ENCODE measurements at regions not wholly inside any gene's neighbourhood (a gene's known extent, or its start where the extent isn't known, plus 50 kb on each side); places are given as distances from the start of the nearest gene placed in this dataset.

DNA sequence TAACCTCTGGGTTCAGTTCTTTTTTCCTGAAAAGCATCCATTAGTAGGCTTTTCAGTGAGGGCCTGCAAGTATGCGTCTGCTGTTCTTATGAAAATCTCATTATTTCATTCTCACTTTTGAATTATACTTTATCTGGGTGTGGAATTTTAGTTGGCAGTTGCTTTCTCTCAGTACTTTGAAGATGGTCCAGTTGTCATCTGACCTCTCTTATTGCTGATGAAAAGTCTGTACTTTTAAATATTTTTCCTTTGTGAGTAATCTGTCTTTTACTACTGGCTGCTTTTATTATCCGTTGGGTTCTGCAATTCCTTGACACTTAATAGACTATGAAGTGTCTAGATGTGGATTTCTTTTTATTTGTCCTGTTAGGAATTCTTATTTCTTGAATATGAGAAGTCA lies 307.8 kb downstream of the CYP26B1 start:
- no peak for DNase-seq (ENCODE audit: low spot score)

DNA sequence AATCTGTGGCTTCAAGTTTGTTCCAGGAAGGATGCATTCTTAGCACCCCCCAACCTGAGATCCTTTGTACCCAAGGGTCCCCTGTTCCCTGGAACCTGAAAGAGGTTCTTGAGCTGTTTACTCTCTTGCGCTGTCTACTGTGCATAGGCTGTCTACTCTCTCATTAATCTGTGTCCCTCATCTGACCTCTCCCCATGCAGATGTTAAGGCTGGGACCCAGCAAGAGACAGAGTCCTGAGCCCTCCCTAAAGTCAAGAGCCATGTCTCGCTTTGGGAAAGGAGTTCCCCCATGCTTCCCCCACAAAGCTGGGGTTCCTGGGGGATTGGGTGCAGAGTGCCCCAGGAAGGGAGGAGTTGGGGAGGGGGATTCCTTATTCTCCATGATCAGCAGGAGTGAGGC lies 312.9 kb downstream of the CYP26B1 start:
- no peak for DNase-seq (ENCODE audit: low spot score)

DNA sequence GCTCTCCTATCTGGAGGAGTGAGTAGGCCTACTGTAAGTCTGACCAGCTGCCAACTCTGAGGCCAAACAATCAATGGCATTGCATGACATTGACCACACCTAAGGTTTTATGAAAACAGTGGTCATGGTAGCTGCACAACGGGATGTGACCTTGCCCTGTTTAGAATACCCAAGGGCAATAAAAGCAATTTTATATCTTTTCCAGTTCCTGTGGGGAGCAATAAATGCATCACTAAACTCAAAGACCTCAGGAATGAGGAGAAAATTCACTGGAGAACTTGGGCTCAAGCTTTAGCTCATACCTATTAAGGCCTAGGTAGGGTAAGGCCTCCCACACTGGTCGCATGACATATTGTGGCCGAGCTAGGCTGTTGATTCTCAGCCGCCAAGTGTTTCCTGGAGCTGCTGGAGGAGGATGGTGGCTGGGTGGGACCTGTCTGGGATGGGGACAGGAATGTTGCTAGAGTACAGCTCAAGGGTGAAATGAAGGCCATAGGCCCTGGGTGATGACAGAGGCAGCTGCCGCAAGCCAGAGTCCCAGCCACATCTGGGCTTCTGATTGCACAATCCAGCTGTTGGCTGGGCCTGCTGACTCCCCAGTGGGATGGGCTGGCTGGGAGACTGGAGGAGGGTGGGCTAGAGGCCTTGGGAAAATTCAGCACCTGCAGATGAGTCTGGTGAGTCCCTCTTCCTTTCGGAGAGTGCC lies 313.7 kb downstream of the CYP26B1 start:
- peak; percentile 31 for DNase-seq (ENCODE audit: low spot score)

DNA sequence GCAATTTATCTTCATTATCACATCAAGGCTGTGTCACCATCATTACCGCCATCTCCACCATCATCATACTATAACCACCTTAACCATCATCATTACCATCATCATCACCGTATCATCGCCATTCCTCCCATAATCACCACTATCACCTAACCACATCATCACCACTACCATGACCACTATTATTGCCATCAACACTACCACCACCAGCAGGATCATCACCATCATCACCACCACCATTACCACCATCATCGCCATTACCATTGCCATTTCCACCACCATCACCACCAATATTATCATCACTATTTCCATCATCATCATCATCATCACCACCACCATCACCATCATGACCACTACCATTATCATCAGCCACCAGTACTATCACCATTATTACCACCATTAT lies 314.4 kb downstream of the CYP26B1 start:
- no peak for DNase-seq (ENCODE audit: low spot score)

DNA sequence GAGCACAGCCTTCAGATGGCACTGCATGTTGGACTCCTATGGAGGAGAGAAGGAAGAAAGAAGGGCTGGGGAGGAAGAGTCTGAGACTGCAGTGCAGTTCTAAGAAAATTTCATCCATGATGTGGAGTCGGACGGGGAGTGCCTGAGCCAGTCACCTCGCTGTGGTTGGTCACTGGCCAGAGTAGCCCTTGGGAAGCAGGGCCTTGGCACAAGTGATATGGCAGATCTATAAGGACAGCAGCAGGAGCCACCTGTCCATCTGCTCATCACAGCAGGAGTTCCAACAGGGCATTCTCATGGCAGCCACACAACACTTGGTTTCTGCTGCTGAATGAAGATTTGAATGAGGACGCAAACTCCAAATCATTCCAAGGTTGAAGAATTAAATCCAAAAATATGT lies 314.8 kb downstream of the CYP26B1 start:
- DNase-seq (ENCODE audit: low spot score): no peak

DNA sequence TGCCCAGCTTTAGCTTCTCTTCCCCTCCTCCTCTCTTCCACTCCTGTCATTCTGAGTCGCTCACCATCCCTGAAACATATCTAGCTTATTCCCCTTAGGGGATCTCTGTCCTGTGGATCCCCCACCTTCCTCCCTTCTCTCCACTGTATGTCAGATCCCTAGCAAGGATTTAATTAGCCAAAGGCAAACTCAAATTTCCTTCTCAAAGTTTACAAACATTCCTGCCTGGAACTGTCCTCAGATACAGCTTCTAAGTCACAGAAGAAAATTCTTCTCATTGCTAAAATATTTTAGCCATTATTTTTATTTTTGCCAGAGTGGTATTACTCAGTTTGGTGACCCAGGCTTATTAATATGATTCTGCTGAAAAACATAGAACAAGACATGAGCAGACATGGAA lies 315.3 kb downstream of the CYP26B1 start:
- DNase-seq (ENCODE audit: low spot score): no peak

DNA sequence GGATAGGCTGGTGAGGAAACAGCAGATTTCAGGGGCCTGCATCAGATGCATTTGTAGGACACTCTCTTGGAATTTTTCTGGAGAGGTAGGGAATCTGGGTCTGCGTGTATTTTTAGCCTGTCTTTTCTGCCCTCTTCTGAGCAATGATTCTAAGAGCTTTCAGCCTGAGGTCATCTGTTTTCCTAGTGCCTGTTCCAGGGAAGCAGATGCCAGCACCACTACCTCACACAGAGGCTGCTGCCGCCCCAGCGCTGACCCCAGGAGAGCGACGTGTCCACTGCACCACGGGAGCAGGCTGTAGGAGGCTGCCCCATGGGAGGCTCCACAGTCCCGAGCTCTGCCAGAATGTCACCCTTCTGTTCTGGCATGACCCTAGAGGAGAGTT lies 316.5 kb downstream of the CYP26B1 start:
- peak; percentile 89 for DNase-seq (ENCODE audit: low spot score)

DNA sequence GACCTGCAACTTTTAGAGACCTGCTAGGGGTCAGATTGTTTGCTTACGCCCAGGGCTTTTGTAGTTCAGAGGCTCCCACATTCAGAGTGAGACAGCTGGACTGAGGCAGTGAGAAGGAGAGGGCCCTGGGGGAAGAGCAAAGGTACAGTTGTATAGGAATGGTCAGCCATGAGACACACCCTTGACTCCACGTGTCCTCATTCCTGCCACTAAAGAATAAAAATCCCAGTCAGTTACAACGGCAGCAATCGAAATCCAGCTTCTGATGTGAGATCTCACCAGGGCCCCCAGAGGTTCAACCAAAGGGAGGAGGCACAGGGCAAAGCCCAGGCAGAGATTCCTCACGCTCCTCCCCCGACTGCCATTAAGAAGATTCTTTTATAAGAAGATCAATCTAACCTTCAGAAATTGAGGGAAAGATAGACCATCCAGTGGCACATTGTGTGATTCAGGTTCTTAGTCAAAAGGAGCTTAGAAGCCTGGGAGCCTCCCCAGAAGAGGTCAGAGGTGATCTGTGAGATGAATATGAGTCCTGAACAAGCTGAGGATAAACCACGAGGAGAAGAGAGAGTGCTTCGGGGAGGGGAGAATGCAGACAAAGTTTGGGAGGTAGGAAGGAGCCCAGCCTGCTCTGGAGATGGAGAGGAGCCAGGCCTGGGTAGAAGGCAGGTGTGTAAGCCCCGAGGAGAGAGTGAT lies 317.0 kb downstream of the CYP26B1 start:
- DNase-seq (ENCODE audit: low spot score): no peak

DNA sequence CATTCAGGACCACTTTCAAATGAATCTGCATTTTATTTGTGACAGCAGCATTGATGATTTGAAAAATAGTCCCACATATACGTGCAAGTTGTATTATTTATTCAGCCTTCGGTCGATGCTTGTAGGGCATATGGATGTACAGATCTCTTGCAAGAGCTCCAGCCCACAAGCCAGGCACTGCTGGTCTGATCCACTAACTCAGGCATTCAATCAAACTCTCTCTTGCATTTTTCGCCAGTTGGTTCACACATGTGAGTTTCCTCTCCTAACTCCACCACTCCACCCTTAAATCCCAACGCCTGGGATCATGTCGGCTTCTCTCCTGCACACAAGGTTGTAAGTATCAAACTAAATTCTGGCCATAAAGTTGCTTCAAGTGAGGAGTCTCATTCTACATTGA lies 318.7 kb downstream of the CYP26B1 start:
- DNase-seq (ENCODE audit: low spot score): no peak

DNA sequence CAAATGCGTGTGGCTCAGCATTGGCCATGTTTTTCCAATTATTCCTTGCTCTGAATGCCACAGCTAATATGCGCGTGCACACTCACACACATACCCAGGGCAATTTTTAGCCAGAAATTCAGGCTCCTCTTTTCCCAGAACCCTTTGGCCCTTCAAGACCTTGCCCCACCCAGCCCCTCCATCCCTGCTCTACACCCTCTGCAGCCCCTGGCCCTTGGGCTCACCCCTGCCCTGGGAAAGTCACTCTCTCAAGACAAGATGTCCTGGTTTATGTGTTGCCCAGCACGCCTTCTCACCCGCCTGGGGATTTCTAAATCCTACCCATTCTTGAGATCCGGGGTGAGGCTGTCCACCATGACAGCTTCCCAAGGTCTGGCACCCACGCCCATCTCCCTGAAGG lies 319.7 kb downstream of the CYP26B1 start:
- DNase-seq (ENCODE audit: low spot score): no peak

DNA sequence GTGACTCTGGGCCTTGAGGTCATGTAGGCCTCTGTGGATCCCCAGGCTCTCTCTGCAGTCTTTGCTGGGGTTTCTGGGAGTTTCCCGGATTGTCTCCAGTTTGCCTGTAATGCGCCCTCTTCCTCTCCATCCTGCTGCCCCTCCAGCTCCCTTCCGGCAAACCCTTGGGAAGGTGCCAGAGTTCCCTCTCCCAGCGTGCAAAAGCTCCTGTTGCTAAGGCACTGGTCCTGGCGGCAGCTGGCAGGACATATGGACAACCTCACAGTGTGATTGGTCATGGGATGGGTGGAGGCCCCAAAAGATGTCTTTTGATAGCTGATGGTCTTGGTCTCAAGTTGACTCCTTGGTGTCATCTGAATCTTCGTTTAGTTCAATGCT lies 320.1 kb downstream of the CYP26B1 start:
- no peak for DNase-seq (ENCODE audit: low spot score)

DNA sequence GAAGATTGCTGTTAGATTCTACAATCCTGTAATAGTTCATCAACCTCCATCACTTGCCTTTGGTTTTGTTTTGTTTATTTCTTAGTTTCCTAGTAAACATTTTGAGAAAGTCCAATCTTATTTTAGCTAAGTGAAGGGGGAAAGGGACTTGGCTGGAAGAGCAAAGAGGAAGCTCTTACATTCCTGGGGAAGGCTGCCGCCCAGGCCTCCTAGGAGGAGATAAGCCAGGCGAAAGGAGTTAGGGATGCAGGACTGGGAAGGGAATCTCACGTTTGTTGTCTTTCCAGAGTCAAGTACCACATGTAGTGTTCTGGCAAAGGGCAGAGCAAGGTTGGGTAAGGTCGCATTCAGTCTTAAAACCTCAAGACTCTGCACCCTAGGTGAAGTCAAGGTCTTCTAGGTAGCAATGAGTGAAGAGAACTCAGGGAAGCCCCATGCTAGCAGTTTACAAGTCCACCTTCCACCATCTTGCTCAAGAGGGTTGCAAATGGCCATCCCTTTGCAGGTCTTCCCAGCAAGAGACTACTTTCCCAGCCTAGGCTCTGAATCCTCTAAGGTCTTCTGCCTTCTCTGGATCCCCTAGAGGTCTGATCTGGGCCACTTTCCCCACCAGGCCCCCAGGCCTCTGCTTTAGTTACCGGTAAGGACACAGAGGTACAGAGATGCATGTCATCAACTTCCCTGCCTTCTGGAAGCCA lies 320.7 kb downstream of the CYP26B1 start:
- no peak for DNase-seq (ENCODE audit: low spot score)

DNA sequence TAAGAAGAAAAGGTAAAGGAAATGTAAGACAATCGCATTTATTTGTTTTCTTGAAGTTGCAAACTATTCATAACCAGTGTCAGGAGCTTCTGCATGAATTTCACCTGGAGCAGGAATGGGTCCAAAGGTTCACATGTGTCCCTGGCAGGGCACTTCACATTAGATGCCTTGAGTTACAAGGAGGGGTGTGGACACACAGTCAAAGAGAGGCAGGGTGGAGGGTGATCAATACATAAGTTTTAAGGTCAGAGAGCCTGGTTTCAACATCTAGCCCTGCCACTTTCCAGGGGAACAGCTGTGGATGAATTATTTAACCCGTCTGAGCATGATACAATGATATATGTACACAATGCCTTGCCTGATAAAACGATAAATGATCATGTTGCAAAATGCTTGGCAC lies 321.4 kb downstream of the CYP26B1 start:
- no peak for DNase-seq (ENCODE audit: low spot score)

DNA sequence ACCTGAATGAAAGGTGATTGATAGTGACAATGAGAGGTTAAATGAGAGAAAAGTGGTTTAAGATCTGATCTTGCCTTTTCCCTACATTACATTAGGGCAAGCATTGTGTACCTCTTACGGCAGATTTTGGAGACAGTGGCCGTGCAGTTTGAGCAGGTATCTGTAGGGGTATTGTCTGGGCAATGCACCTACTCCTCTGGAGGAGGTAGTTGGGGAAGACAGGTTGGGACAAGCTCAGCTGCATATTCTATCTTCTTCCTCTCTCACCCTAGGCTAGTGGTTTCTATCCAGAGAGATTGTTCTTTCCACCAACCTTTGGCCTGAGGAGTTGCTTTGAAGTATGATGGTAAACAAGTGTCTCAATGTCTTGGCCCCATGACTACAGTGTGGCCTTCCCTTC lies 323.2 kb downstream of the CYP26B1 start:
- no peak for DNase-seq (ENCODE audit: low spot score)

DNA sequence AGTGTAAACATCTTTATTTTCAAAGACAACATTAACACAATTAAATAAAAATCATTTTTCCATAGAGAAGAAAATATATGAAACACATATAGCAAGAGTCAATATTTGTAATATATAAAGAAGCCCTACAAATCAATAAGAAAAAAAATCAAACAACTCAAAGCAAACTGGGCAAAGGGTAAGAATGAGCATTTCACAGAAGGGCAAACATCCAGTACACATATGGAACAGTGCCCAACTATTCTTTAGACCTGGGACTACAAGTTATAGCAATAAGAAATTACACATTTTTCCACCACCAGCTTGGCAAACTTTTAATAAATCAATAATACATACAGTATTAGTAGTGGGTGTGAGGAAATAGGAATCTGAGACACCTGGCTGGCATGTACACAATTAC lies 324.1 kb downstream of the CYP26B1 start:
- DNase-seq (ENCODE audit: low spot score): no peak

DNA sequence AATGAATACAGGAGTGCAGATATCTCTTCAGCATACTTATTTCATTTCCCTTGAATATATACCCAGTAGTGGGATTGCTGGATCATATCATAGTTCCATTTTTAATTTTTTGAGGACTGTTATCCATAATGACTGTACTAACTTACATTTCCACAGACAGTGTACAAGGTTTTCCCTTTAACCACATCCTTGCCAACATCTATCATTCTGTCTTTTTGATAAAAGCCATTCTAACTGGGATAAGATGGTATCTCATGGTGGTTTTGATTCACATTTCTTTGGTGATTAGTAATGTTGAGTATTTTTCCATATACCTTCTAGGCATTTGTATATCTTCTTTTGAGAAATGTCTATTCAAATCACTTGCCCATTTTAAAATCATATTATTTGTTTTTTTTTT lies 325.2 kb downstream of the CYP26B1 start:
- DNase-seq (ENCODE audit: low spot score): no peak

DNA sequence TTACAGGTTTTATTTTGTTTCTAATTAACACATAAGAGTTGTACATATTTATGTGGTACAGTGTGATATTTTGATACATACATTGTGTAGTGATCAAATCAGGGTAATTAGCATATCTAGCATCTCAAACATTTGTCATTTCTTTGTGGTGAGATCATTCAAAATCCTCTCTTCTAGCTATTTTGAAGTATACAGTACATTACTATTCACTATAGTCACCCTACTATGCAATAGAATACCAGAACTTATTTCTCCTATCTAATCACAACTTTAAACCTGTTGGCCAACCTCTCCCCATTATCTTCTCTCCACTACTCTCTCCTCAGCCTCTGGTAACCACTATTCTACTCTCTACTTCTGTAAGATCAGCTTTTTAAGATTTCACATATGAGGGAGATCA lies 325.8 kb downstream of the CYP26B1 start:
- DNase-seq (ENCODE audit: low spot score): no peak

DNA sequence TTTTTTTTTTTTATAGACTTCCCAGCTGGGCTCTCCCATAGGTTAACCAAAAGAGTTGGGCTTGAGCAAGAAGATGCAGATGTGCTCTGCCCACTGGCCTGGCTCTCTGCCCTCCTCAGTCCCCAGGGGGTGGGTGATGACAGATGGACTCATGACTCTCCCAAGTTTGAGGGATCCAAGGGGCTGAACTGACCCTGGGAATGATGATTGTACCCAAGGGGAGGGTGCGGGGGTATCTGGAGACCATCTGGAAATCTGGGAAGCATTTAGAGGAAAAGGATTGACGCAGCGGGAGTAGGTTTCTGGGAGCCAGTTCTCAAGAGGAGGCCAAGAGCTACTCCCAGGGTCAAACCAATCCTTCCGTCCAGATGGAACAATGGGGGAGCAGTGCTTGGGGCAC lies 330.8 kb downstream of the CYP26B1 start:
- no peak for DNase-seq (ENCODE audit: low spot score)

DNA sequence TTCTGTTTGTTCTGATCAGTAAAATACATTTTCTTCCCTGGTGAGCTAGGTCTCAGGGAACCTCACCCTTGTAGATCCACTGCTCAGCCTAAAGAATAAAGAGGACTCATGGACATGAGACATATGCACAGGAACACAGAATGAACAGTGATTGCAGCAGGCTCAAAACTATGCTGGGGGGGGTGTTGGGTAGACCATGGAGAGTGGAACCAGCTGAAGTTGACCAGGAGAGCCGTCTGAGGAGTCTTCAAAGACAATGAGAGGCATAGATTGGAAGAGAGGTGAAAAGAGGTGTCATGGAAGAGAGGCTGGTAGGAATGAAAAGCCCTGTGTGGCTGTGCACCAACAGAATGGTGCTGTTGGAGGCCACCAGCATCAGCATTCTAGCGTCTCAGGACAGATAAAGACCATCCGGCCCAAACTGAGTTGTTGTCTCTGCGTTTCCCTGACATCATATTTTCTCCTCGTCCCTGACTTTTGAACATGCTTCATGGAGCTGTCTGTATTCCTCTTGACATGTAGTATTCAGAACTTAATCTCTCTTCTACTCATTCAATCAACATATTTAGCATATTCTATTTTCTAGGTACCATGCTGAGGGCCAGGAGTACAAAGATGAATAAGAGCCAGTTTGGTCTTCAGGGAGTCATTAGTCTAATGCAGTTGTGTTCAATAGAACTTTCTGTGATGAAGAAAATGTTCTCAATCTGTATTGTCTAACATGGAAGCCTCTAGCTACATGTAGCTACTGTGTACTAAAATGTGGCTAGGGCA lies 331.8 kb downstream of the CYP26B1 start:
- no peak for DNase-seq (ENCODE audit: low spot score)

DNA sequence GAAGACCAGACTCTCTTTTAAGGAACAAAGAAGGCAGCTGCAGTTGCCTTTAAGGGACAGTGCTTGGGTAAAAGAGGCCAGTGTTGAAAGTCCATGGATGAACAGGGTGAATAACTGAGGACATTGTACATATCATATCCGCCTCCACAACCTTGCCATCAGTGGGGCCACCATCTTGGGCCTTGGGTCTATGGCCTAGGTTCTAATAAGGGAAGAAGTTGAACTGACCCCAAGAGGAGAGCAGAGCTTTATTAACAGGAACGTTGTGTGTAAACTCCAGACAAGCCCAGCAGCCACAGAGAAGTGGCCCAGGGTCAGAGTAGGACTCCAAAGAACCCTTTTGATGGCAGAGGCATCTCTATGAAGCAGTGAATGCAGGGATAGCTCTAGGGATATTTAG lies 332.8 kb downstream of the CYP26B1 start:
- DNase-seq (ENCODE audit: low spot score): no peak

DNA sequence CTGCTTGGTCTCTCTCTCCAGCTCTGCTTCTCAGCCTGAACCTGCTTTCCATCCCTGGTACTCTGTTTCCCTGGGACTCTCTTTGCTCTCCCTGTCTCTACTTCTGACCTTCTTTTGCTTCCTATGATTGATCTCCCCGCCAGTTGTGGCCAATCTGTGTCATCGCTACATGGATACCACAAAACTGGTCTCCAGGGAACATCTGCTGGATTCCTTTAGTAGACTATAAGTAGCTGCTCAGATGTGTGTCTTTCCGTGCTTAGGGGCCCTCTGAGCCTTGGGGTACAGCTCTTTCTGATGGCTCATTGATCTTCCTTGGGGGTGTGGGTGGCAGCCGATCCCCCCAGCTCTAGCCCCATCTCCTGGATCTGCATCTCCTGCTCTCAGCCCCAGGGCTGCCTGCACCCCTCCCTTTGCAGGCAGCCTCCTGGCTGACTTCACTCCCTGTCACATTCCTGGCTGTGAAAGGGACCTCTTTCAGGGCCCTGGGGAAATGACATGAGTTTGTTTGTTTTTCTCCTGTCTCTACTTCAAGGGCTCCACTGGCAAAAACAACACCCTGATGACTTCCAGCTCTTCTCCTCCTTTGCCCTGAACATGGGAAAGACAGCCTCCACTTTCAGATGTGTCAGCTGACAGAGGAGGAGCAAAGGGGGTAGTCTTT lies 333.7 kb downstream of the CYP26B1 start:
- DNase-seq (ENCODE audit: low spot score): no peak

DNA sequence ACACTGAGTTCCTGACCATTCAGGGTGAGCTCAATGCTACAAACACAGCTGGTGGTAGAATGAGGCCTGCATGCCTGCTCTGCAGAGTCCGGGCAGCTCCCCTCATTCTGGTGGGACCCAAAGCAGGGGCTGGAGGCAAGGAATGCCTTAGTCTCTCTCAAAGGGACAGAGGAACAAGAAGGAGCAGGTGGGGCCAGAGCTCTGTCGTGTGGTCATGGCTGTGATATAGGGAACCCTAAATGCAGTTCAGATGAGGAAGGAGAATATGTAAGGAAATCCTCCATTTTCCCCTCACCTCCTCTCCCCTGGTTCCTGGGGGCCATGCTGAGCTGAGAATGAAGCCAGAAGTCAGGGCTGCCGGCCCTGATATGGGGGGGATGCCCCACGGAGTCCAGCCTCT lies 334.3 kb downstream of the CYP26B1 start:
- DNase-seq (ENCODE audit: low spot score): no peak
